ENCODE measurements at regions not wholly inside any gene's neighbourhood (a gene's known extent, or its start where the extent isn't known, plus 50 kb on each side); places are given as distances from the start of the nearest gene placed in this dataset.

GRCh38 chr1:172781513-172782140 is 122.7 kb downstream of the FASLG start (continued):
- no peak for TF ChIP-seq TCF7 (CRISPR knock-in tag; IDR thresholded peaks at IDR 0.05; ENCODE audit: low read depth)
- TF ChIP-seq TEAD4 (CRISPR knock-in tag; IDR thresholded peaks at IDR 0.05): no peak
- TF ChIP-seq, protein P1, sequence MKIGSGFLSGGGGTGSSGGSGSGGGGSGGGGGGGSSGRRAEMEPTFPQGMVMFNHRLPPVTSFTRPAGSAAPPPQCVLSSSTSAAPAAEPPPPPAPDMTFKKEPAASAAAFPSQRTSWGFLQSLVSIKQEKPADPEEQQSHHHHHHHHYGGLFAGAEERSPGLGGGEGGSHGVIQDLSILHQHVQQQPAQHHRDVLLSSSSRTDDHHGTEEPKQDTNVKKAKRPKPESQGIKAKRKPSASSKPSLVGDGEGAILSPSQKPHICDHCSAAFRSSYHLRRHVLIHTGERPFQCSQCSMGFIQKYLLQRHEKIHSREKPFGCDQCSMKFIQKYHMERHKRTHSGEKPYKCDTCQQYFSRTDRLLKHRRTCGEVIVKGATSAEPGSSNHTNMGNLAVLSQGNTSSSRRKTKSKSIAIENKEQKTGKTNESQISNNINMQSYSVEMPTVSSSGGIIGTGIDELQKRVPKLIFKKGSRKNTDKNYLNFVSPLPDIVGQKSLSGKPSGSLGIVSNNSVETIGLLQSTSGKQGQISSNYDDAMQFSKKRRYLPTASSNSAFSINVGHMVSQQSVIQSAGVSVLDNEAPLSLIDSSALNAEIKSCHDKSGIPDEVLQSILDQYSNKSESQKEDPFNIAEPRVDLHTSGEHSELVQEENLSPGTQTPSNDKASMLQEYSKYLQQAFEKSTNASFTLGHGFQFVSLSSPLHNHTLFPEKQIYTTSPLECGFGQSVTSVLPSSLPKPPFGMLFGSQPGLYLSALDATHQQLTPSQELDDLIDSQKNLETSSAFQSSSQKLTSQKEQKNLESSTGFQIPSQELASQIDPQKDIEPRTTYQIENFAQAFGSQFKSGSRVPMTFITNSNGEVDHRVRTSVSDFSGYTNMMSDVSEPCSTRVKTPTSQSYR (CRISPR knock-in tag; IDR thresholded peaks at IDR 0.05): no peak
- TF ChIP-seq ZBTB21 (CRISPR knock-in tag; IDR thresholded peaks at IDR 0.05; ENCODE audit: borderline replicate concordance): no peak
- no peak for TF ChIP-seq PRRX2 (CRISPR knock-in tag; IDR thresholded peaks at IDR 0.05)
- no peak for TF ChIP-seq ZNF263 (CRISPR knock-in tag; IDR thresholded peaks at IDR 0.05; ENCODE audit: low read depth)
- TF ChIP-seq E2F1 (CRISPR knock-in tag; IDR thresholded peaks at IDR 0.05): no peak
- TF ChIP-seq USF1 (CRISPR knock-in tag; IDR thresholded peaks at IDR 0.05): no peak
- TF ChIP-seq AR (CRISPR knock-in tag; IDR thresholded peaks at IDR 0.05): no peak

DNA sequence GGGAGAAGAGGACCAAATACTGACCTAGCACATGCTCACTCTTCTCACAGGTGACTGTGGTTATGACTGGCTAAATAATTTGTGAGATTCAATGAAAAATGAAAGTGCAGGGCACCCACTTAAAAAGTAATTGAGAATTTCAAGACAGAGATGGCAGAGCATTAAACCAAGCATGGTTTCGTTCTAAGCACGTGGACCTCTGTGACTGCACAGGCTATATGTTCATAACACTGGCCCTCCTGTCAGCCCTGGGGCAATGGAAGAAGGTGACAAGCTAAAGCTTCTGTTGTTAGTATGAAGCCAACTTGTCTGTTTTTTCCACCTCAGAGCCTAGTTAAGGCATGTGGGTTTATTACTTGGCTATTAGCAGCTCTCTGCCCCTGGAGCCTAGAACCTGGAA is 130.9 kb downstream of the FASLG start:
- POLR2A ChIA-PET: no interaction called here
- H3K9me3 Mint-ChIP-seq: peaks cover 13% of the 10 kb centered on the region

More for the DNA sequence above, 130.9 kb downstream of the FASLG start:
- no peaks in the 10 kb centered on the region for H3K36me3 Mint-ChIP-seq
- H3K27me3 Mint-ChIP-seq (ENCODE audit: low read depth): no peaks in the 10 kb centered on the region
- TF ChIP-seq NFYB (CRISPR knock-in tag; conservative IDR thresholded peaks at IDR 0.05; ENCODE audit: low read depth) (no peak), JAZF1 (CRISPR knock-in tag; IDR thresholded peaks at IDR 0.05) (no peak), E2F4 (CRISPR knock-in tag; IDR thresholded peaks at IDR 0.05; ENCODE audit: borderline replicate concordance, low read depth) (no peak), NFE2L1 (CRISPR knock-in tag; IDR thresholded peaks at IDR 0.05) (no peak), CBFB (CRISPR knock-in tag; IDR thresholded peaks at IDR 0.05; ENCODE audit: low read depth) (no peak), TCF7 (CRISPR knock-in tag; IDR thresholded peaks at IDR 0.05; ENCODE audit: low read depth) (no peak), OVOL2 (CRISPR knock-in tag; IDR thresholded peaks at IDR 0.05; ENCODE audit: borderline replicate concordance) (no peak)
- TF ChIP-seq, protein P2, sequence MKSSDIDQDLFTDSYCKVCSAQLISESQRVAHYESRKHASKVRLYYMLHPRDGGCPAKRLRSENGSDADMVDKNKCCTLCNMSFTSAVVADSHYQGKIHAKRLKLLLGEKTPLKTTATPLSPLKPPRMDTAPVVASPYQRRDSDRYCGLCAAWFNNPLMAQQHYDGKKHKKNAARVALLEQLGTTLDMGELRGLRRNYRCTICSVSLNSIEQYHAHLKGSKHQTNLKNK (CRISPR knock-in tag; IDR thresholded peaks at IDR 0.05): no peak
- TF ChIP-seq, protein P3, sequence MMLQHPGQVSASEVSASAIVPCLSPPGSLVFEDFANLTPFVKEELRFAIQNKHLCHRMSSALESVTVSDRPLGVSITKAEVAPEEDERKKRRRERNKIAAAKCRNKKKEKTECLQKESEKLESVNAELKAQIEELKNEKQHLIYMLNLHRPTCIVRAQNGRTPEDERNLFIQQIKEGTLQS (CRISPR knock-in tag; conservative IDR thresholded peaks at IDR 0.05): no peak
- H3K27ac Mint-ChIP-seq: no peak overlapping the region
- DNase-seq (ENCODE audit: low spot score): no peak
- H3K4me3 Mint-ChIP-seq: no peak overlapping the region
- no peak for ATAC-seq
- H3K4me1 Mint-ChIP-seq: peaks cover 9% of the 10 kb centered on the region
- CTCF ChIA-PET: no interaction called here
